ENCODE measurements at regions not wholly inside any gene's neighbourhood (a gene's known extent, or its start where the extent isn't known, plus 50 kb on each side); places are given as distances from the start of the nearest gene placed in this dataset.

GRCh38 chr14:98888927-98889835 lies 382.8 kb downstream of the BCL11B start:
- DNase-seq = no peak

DNA sequence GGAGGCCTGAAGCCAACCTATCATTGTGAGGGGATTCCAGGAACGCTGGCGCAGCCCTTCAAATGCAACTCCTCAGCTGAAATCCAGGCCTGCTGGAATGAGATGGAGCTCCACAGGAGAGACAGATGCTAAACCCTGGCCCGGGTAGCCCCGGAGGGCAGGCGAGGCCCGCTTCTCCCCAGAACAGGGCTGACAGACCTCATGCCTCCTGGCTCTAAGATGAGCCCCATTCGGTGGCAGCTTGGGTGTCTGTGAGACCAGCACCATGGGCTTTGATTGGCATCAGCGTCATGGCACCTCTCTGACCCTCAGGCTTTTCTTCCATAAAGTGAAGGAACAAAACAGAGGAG lies 382.2 kb downstream of the BCL11B start:
- DNase-seq = no peak

DNA sequence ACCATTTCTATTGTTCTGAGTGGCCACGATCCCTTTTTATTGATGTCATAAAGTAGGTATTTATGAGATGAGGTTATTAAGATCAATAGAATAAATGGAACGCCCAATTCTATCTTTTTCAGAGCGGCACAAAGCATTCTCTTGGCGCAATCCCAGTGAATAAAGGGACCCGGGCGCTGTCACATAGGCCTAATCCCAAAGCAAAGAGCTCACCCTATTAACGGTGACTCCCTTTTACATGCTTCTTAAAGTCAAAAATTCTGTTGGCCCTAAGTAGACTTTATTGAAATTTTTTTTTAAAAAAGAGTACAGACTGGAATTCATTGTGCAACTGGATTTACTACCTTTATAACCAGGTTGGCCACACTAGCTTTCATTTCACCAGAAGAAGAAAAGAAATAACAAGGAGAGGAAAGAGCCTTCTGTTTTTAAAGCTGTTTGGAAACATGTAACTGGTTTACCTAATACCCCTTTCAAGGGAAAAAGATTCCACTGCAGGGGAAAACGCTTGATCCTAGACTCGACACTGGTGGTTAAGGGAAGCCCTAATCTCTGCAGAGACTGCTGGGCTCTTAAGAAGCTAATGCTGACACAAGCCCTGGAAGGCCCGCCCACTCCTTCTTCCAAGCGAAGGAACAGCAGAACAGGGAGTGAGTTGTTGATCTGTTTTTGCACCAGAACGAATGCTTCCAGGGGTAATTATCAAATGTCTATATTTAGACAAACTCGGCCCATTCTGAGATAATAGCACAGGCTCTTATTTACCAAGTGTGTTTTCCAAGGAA lies 381.2 kb downstream of the BCL11B start:
- no peak for DNase-seq

DNA sequence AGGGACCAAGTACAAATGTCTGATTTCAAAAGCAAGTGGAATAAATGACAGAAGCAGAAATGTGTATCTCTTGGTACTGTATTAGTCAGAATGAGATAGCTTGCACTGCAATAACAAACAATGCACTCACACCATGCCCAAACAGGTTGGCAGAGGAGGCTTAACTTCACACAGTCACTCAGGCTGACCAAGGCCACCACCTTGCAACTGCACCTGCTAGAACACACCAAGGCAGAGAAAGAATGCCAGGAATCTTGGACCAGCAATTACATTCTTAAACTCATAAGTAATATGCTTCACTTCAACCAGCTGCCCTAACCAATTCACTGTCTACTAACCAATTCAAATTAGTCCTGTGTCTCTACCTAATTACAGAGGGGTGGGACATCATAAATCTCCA lies 378.3 kb downstream of the BCL11B start:
- no peak for DNase-seq

- DNase-seq = no peak
Observed at GRCh38 chr14:98894600-98894999, 377.4 kb downstream of the BCL11B start.

DNA sequence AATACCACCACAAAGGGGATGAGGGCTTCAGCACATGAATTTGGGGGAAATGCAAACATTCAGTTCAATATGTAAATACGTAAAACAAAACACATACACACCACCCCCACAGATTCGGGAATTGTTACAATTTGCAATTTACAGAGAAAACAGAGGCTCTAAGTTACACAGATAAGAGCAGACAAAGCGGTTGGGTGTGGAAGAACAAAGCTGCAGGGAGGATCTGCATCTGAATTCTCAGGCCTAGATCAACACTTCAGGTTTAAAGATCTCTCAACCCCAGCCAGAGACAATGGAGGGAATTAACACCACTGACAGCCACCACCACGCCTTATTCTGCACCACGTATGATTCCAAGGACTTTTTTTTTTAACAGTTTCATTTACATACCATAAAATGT lies 375.5 kb downstream of the BCL11B start:
- no peak for DNase-seq

DNA sequence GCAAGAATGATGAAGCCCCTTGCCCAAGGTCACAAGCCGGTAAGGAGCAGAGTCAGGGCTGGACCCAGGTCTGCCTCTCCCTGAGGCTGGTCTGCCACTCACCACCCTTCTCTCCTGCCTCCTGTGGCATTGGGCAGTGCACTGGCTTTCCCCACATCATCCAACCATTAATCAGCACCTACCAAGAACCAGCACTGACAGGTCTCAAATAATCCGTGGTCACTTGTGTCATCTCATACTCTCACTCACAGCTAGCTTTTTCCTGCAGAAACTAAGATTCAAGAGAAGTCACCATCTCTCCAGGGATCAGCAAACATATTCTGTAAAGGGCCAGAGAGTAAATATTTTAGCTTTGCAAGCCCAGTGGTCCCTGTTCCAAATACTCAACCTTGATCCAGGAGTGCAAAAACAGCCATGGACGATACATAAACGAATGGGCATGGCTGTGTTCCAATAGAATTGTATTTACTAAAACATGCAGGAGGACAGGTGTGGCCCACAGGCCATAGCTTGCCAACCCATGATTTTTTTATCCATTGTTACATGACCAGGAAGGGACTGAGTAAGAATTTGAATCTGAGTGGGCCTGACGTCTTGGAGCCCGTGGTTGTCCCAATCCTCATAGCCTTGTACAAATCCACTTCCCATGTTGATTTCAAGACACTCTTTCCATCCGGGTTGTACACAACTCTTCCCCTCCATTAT lies 374.2 kb downstream of the BCL11B start:
- DNase-seq = no peak

DNA sequence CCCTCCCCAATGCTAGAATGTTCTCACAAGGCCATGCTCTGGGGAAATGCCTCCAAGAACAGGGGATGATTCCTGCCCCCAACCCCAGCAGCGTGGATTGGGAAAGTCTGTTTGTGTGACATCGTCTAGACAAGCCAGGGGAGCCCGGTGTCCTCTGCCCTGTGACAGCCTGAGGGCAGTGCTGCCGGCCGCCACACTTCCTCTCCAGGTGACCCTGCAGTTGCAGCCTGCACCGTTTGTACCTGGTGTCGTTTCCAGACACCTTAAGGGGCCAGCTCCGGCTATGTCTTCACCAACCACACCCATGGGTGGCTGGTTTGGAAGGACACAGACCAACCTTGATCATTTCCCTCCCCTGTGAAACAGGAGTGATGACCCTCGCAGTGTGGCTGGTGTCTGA lies 372.6 kb downstream of the BCL11B start:
- DNase-seq = no peak

GRCh38 chr14:98900236-98900635 lies 371.8 kb downstream of the BCL11B start:
- no peak for DNase-seq

DNA sequence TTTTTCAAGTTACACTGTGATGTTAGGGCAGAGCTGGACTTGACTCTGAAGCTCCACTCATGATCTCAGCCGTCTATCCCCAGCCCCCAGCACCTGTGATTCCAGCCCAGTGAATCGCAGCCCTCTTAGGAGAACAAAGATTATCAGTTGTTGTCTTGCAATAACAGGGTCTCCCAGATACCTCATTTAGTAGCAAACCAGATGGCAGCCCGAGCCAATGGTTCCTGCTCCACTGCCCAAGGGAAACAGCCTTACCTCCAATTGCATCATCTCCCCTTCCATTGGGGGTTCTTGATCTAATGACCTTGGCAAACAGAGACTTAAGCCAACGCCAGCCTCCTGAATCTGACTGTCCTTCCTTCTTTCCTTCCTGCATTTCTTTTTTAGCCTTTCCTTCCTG lies 371.2 kb downstream of the BCL11B start:
- no peak for DNase-seq

GRCh38 chr14:98901511-98902205 lies 370.3 kb downstream of the BCL11B start:
- DNase-seq = no peak

DNA sequence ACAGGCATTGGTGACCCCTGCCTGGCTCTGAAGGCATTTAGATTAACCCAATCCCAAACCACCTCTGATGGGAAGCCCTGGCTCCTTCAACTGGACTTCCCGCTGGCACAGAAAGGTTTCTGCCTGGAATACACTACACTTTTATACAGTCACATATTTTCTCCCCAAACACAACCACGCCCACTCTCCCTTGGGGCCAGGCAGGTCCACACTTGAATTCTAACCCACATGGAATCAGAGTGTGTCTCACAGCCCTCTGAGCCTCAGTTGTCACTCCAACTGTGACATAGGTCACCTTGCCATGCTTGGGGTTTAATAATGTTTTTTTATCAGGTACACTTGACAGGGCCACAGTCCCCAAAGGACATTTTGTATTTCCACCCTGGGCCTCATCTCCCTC lies 368.6 kb downstream of the BCL11B start:
- DNase-seq = no peak

DNA sequence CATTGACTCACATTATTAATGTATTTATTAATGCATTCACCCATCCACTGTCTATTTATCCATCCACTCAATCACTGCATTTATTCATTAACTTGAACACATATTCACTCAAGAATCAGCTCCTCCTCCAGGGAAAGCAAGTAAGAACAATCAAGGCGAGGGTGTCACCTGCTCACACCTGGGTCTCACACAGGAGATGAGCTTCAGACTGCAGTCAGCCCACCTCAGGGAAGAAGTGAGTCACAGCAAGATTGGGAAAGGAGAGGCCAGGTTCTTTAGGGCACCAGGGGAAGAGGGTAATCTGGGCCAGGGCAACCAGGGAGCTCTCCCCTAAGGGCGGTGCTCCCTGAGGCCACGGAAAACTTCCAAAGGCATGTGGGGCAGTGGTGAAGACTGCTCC lies 367.3 kb downstream of the BCL11B start:
- no peak for DNase-seq

GRCh38 chr14:98906123-98906995 lies 365.6 kb downstream of the BCL11B start:
- DNase-seq = no peak

DNA sequence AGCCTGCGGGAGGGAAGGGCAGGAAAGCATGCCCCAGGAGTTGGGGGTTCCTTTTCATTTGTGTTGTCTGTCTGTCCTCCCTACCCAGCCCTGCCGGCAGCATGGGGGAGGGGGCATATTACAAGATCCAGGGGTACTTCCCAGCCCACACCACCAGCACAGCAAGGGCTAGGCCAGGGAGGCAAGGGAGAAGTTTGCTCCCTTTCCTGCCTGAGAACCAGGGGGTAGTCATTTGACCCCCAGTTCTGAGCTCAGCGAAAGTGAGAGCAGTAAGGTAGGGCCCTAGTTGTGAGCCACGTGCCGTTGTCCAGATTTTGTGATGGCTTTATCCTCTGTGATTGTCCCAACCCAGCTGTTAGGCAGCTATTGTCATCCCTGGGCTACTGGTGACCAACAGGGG lies 364.7 kb downstream of the BCL11B start:
- no peak for DNase-seq

- DNase-seq = no peak
Observed at GRCh38 chr14:98908050-98908449, 363.9 kb downstream of the BCL11B start.

DNA sequence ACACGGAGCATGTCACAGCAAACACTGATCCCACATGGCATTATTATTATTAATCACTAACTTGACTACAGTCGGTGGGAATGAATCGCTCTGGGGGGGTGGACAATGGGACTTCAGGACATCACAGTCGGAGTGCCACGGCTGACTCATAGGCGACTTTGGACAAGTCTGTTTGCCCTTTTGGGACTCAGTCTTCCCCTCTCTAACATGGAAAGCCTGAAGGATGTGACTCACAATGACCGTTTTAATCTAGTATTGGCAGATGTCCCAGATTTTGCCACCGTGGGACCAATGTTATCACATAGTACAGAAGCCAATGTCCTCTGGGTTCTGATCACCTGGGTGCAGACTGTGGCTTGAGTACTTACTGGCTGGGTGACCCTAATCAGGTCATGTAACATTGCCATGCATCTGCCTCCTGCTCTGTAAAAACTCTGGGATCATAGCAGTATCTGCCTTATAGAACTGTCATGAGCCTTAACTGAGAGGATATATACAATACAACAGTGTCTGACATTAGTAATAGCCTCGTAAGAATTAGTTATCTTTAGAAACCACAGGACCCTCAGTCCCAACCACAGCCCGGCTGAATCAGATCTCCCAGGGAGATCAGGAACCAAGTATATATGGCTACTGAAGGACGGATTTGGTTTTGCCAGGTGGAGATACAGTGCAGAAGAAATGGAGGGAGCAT lies 362.6 kb downstream of the BCL11B start:
- DNase-seq = no peak

GRCh38 chr14:98910061-98910460 lies 361.9 kb downstream of the BCL11B start:
- no peak for DNase-seq

DNA sequence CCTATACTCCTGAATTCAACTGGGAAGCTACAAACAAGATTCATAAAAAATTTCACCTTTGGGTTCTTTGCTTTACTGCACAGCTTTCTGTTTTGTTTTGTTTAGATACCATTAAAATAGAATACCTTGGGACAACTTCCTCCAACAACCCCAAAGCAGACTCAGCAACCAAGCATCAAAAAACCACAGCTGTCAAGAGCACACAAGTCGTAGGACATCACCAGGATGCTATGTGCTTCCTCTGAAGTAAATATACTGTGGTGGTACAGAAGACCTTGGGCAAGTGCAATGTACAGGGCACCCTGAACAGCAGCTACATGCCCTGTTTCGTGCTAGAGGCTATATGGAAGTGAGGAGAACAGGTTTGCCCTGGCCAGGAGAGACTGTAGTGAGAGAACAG lies 359.3 kb downstream of the BCL11B start:
- DNase-seq = no peak

- no peak for DNase-seq
Observed at GRCh38 chr14:98913967-98914650, 357.9 kb downstream of the BCL11B start.

DNA sequence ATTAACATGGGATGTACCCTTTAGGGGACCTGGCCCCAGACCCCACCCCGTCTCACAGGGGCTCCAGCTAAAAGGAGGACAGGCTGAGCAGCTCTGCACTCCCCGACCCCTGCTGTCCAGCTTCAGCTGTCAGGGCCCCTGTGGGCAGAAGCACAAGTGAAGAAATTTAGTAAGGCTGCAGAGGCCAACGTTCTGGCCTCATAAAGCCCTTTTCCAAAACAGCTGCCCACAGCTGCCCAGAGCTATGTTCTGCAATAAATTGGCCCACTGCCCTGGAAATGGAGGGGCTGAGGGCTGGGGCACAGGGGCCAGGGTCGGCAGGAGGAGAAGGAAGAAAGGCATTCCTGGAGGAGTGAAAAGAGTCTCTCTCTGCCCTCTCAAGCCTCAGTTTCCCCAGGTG lies 357.1 kb downstream of the BCL11B start:
- no peak for DNase-seq
